ENCODE measurements at regions not wholly inside any gene's neighbourhood (a gene's known extent, or its start where the extent isn't known, plus 50 kb on each side); places are given as distances from the start of the nearest gene placed in this dataset.

- TF ChIP-seq OSR1 (CRISPR knock-in tag; IDR thresholded peaks at IDR 0.05) = no peak
- no peak for TF ChIP-seq ZNF70 (CRISPR knock-in tag; IDR thresholded peaks at IDR 0.05)
- no peak for TF ChIP-seq GLIS3 (CRISPR knock-in tag; IDR thresholded peaks at IDR 0.05)
- no peak for TF ChIP-seq PATZ1 (CRISPR knock-in tag; IDR thresholded peaks at IDR 0.05; ENCODE audit: borderline replicate concordance)
- no peak for TF ChIP-seq ZC3H10 (CRISPR knock-in tag; IDR thresholded peaks at IDR 0.05)
- no peak for TF ChIP-seq ZNF565 (CRISPR knock-in tag; conservative IDR thresholded peaks at IDR 0.05; ENCODE audit: low read depth)
- no peak for TF ChIP-seq ZFP30 (CRISPR knock-in tag; IDR thresholded peaks at IDR 0.05)
- no peak for TF ChIP-seq SNAI2 (CRISPR knock-in tag; IDR thresholded peaks at IDR 0.05)
- TF ChIP-seq TCF4 (CRISPR knock-in tag; IDR thresholded peaks at IDR 0.05; ENCODE audit: borderline replicate concordance) = no peak
Measured at GRCh38 chr3:26091096-26091495, 301.2 kb downstream of the OXSM start.

Measured in SK-N-SH treated with all-trans-retinoic acid at 6 μM for 48 hours (cell line).